ENCODE measurements at regions not wholly inside any gene's neighbourhood (a gene's known extent, or its start where the extent isn't known, plus 50 kb on each side); places are given as distances from the start of the nearest gene placed in this dataset.

DNA sequence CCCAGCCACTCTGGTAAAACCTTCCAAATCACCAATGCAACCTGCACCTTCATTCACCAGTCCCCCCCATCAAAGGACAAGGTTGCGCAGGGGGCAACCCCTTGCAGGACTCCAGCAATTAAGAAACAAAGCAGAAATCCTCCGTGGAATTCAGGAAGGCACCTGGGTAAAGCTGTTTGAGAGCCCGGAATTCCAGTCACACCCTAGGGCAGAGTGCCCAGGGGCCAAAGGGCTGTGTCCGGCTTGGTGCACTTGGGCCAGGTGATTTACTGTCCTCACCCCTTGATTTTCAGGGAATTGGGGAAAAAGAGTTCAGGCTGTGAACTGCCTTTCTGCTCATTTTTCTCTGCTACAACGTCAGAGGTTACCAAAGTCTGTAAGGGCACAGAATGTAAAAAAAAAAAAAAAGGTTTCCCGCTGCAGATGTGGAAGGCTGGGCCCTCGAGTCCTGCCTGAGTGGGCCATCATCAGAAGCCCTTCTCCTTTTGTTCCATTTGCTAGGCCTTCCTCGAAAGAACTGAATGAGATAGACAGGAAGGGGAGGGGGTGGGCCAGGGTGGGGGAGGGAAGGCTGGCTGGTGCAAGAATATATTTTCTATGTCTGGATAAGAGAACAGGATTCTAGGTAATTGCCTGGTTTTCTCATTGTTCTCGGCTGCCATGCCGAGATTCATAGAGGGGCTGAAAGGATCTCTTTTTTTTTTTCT, 266.5 kb upstream of the PSMD7 start:
- no peak for DNase-seq

DNA sequence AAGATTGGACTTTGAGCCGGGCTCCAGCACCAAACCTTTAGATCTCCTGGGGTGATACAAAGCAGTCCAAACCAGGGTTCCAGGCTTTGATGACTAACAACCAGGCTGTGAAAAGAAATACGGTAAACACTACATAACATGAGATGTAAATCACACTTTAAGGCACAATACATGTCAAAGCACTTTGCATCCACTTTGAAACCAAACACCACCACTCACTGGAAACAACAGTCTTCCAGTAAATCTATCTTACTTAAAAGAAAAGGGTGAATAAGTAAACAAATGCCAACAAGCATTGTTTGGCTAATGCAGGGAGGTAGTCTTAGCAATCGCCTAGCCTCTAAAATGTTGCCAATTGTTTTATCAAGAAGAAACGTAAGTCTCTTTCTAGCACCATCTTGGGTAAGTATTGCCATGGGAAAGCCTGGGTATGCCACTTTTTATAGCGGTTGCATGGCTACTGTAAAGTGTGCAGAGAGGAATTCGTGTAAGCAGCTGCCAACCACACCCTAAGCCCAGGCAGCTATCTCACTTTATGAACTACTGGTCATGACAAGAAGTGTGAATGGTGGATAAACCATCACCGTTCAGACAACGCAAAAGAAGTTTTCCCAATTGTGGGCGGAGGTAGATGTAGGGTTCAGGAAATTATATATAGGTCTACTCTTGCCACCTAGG, 267.4 kb upstream of the PSMD7 start:
- no peak for DNase-seq

DNA sequence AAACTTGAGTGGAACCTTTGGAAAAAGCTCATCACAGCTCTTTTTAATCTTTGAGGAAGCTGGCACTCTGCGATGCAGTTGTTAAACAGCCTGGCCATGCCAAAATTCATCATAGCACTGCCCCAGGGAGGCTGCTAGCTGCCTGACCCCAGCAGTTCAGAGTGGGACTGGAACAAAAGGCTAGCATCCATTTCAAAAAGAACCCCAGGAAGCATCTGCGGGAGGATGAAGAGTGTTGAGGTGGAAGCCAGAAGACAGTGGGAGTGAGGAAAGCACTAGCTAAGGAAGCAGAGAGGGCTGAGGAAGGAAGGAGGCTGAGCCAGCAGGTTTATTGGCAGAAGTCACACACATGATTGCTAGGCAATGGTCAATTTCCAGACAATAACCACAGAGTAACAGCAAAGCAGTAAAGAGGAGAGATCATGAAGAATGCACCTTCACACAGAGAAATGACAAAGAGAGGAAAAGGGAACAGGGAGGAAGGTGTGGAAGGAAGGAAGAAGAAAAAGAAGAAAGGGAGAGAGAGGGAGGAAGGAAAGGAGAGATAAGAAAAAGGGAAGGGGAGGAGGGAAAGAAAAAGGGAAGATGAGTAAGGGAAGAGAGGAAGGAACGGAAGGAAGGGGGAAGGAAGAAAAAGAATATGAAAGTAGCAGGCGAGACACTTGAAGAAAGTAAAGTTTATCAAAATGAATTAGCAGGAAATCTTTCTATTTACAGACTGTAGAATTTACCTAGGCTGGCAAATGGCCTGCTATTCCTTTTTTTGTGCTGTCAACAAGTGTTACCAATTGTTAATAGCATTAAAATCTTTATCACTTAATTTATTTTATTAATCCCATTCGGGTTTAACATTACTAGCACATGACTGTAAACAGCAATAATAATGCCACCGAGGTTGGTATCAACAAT, 270.0 kb upstream of the PSMD7 start:
- DNase-seq = no peak

DNA sequence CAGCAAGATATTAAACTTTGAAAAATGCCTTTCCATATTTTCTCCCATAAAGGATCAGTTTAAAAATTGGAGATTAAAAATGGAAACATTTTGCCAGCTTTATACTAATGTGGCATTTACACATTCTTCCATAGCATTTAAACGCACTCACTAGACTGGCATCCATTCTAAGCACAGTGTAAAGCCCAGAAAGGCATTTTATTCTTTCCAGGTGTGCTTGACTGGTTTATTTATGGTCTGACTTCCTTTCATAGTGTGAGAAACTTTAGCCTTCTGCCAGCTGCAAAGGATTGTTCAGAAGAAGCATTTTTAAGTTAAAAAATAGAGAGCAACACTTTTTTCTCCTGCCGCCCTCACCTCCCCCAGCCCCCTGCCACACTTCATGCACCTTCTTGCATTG, 271.7 kb upstream of the PSMD7 start:
- DNase-seq = no peak

DNA sequence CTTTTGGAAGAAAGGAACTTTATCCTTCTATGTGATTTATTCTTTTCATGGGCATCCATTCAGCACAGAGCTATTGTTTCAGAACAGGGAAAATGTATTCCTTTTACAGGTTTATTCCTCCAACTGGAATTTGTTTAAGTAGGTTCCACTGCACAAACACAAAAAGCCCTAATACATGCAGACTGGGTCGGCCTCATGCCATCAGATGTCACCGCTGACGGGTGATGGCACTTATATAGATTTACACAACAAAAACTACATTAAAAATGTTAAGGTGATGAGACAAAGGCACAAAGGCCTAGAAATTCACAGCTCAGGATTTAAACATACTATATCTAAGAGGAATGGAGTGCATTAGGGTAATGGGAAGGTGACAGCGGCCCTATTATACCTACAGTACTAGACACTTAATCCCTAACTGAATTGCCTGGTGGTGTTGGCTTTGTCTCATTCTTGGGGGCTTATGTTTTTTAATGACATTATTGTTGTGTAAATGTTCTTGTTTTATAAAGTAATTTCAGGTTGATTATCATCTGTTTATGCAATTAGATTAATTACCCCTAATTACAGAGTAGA, 276.4 kb upstream of the PSMD7 start:
- no peak for DNase-seq

DNA sequence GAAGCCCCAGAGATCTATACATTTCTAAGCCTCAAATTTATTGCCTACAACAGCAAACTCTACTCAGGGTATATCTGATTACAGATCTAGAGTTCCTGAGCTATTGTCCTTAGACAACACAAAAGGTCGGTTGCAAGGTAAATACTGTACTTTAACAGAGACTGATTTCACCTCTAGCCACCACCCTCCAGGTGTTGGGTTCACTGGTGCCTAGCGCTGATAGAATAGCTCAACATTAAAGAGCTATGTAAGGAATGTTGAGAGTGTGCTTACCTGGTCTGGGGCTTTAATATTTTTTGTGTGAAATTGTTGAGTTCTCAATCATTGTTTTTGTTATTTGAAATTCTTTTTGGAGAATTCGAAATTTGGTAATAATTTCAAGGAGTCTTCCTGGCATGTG, 277.0 kb upstream of the PSMD7 start:
- no peak for DNase-seq

DNA sequence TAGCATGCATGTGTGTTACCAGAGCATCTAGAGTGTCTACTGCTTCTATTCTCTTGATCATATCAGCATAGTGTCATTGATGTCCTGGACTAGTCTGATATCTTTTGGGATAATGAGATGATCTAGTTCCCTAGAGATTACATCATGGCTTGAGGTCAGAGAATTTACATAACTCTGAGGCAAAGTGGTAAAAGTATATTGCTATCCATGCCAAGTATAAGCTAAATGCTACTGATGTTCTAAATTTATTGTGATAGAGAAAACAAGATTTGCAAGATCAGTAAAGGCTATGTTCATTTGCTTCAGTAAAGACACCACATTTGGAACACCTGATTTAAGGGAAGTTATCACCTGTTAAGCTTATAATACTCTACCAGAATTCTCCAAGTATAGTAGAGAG, 280.7 kb upstream of the PSMD7 start:
- no peak for DNase-seq

DNA sequence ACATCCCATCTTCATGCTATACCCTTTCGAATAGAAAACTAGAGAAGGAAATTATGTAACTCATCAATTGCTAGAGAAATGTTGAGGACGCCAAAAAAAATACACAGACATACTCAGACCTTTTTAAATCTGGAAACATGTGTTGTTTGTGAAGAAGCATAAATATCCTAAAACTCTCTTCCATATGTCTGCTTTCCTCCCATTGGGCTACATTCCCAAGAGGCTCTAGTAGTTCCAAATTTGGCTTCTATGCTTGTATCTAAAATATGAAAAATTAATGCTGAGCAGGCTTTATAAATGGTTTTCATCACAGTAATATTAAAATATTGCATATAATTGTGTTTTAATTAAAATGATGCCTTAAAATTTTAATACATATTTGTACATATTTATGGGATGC, 297.9 kb upstream of the PSMD7 start:
- no peak for DNase-seq

DNA sequence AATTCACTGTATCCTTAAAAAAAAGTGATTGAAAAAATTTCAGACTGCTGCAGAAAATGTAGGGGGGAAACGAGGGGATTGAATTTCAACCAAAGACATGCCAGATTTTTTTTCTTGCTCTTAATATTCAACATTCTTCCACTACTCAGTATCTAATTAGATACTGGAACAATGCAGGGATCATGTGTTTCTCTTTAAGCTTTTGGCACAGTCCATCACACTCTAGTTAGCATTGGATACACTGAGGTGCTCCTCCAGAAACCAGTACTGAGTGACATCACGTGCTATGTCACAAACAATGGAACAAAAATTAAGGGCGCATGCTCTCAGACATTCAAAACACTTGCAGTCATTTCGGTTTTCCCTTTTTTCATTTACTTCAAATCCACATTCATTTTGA, 298.6 kb upstream of the PSMD7 start:
- no peak for DNase-seq

DNA sequence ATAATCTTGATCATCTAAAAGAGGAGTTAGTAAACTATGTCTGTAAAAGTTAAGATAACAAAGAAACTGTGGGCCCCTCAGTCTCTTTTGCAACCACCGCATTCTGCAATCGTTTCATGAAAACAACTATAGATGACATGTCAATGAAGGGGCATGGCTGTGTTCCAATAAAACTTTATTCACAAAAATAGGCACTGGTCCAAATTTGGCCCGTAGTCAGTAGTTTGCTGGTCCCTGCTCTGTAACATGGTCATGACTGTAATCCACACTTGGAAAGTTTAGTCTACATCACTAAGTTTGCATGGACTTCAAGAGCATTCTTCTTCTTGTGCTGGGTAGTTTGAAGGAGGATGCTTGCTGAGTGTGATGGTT, 299.3 kb upstream of the PSMD7 start:
- DNase-seq = no peak

DNA sequence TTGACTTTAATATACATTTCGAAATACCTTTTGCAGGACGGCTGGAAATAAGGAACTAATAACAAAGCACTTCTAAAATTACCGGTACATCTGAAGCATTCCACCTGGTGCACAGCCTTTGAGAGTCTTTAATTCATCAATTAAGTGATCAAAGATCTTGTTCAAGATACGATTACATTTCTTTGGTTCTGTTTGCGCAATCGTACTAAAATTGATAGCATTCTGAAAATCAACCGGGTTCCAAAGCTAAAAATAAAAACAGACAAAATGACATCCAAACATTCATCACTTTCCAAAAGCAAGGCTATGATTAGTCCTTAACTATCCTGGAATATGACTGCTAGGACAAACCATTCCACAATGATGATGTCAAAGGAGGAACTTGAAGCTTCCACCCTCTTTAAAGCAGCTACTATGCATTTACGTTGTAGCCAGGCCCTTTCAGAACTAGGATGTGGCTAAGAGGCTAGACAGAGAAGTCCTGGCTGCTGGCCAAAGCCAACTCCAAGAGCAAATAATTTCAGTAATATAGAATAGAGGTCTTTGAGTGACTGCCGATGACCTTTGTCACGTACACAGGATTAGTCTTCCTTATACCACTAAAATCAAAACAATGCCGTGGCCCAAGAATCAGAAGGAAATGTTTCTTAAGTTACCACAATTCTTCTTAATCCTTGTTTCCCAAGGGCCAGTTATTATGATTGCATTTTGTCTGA, 299.8 kb upstream of the PSMD7 start:
- DNase-seq = peak; percentile 38 to 48

DNA sequence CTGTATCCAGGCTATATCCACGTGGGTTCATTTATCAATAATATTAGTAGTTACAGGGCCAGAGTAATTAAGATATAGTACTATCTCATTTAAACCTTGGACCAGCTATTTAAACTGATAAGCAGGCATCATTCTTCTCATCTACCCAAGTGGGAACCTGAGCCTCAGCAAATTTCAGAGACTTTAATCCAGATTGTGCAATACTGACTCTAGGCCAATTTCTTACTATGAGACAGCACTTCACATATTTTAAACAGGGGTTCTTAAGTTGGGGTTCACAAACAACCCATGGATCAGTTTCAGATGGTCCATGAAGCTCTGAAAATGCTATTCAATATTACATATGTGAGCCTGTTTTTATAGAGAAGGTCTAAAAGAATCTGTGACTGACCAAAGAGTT, 302.7 kb upstream of the PSMD7 start:
- DNase-seq = no peak

DNA sequence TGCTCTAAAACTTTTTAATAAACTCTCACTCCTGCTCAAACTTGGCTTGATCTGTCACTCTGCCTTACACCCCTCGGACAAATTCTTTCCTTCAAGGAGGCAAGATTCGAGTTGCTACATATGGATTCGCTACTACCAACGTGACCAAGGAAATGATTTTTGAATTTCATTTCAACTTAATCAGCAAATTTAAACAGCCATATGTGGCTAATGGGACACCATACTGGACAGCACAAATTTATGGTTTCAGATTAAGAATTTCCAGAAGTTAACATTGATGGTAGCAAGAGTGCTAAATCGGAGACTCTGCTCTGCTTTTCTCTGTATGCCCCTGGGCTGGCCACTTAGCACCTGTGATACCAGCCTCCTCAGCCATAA, 318.2 kb upstream of the PSMD7 start:
- no peak for DNase-seq

DNA sequence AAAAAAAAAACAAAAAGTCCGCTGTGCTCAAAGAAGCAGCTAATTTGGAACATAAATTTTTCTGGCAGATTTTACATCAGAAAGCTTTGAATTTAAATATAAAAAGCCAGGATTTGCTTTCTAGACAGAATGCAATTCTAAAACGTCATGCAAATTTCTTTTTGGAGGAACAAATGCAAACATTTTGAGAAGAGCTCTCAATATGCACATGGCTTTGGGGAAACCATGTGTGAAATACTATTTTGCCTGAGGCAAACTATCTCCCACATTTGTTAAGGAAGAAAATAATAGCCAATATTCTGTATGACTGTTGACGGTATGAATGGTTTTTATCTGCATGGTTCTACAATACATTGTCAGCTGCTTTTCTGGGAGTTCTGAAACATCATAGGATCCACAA, 320.0 kb upstream of the PSMD7 start:
- DNase-seq = no peak

DNA sequence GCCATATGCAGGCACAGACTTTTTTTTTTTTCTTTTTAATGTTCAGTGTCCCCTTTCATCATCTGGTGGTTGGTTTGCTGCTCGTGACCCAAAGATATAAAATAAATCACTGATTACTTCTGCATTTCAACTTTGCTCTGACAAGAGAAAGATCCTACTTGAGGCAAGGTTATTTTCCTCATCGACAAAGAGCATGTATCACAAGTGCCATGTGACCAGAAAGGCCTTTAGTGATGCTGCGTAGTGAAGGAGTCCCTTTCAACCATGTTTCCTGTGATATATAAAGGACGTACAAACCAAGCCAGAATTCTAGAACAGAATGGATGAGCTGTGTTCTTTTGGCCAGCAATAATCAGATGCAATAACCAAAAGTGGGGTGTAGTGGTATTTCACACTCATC, 323.4 kb upstream of the PSMD7 start:
- no peak for DNase-seq

DNA sequence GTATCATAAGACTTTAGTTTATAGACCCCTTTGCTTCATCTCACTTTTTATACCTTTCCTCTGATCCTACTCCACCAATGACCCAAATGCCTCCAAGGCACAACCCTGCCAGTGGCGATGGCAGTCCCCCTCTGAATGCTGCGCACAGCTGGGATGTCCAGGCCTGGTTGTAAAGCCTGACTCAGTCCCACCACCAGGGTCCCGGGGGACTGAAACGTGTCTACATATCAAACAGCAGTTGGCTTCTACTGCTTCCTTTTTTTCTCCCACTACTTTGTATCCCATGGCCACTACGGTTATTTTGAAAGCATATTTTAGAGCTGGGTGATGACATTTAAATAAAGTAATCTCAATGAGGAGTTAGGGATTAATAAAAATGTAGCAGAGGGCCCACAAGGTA, 329.8 kb upstream of the PSMD7 start:
- DNase-seq = no peak

DNA sequence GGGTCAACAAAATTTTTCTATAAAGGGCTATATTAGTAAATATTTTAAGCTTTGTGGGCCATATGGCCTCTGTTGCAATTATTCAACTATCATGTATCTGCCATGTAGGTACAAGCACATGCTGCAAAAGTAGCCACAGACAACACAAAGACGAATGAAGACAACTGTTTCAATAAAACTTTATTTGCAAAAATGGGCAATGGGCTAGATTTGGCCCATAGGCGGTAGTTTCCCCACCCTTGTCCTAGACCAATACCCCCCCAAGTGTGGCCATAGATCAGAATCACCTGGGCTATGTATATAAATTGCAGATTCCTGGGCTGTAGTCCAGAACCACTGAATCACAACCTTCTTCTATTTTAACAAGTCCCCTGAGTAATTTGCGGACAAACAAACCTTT, 331.0 kb upstream of the PSMD7 start:
- no peak for DNase-seq

DNA sequence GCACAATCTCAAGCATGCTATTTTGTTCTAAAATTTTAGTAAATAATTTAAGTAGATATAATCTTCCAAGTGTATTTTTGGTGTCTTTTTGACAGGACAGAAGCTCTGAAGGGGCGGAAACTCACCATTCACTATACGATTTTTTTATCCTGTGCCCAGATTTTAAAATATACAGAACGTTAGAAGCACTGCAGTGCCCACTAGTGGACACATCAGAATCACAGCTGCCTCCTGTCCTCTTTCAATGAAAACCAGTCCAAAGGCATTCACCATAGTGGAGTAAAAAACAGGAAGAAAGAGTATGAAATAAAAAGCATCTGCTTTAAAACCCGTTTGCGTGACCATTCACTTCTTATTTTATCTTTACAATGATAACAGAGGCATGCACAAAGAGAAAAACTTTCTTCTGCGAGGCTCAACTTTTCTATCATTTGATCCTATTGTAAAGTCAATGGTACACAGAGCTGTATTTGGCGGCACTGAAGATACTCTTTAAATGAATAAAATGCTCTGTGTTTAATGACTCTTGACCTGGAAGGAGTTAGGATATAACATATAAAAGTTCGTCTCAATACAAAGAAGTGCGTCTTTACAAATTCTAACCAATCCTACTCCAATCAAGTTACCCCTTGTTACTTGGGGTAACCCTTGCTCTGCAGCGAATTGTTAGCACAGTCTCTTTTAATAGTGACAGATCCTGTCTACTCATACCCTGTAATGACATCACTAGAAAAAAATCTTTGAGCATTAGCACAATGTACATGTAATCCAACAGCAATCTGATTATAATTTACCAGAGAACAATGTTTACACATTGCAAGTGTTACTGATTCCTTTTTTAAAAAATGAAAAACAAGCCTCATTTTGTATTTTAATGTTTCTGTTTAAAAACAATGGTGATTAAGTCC, 339.8 kb upstream of the PSMD7 start:
- DNase-seq = peak; percentile 64

DNA sequence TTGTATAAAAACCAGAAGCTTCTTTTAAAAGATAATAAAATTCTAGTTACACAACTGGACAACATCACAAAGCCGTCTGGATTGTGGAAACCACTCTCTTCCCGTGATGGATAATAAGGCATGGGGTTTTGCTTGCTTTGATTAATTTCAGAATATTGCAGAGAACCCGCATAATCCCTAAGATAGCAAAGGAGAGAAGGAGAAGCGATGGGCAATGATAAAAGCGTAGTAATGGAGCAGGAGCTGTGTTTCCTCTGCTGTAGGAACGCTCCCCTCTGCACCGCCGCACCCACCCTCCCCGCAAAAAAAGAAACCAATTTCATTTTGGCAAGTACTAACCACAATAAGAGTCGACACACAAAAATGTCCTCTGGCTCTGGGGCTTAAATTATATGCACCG, 340.9 kb upstream of the PSMD7 start:
- no peak for DNase-seq

DNA sequence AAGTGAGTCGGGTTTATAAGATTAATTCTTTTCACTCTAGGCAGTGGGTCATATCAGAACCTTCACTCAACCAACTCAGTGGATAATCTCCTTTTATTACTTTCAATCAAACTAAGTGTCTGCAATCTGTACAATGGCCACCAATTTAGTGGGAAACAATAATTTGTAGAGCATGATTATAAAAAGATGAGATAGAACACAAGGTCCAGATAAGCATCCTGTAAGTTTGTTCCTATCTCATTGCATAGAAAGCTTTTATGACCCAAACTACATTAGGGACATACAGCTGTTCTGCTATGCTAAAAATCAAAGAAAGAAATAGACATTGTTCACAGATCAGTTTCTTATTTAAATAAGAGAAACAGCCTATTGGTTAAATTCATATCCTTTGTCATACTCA, 341.4 kb upstream of the PSMD7 start:
- DNase-seq = no peak

DNA sequence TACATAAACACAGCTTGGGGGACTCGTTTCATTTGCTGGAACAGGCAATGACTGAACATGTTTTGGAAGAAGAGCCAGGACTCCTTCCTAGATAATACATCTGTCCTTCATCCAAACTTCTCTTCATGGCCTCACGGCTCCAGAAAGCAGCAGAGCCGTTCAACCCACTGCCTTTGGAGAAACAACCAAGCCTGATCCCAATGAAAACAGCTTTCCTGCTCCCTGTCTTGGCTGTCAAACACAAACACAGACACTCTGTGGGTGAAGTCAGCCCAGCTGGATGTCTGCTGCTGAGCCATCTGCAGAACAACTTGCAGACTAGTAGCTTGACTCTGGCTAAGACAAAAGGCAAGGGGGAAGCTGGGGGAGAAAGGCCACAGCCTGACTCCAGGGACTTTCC, 345.1 kb upstream of the PSMD7 start:
- DNase-seq = no peak
